Caco-2 (cell line): ENCODE measurements at regions not wholly inside any gene's neighbourhood (a gene's known extent, or its start where the extent isn't known, plus 50 kb on each side); places are given as distances from the start of the nearest gene placed in this dataset.
"Not testable (repeated sequence)": the region's sequence is repeated elsewhere in the genome, so short reads cannot be mapped to it uniquely, and the experiment has no call there.

Source experiments
- BruUV-seq: library from RNA; stranded (reverse); fragments of 400-500 nt; replicated peaks from 2 replicates; lab custom pipeline; 2021; lab: Mats Ljungman, UMichigan
- CTCF ChIA-PET: fragments of 300-600 bp; sonication (Branson Sonifier 250); formaldehyde crosslinking; loops from one replicate; lab custom pipeline; 2022; ENCODE audit warnings: antibody characterized with exemption; lab: Charles Lee
- POLR2A ChIA-PET: fragments of 300-600 bp; sonication (Branson Sonifier 250); formaldehyde crosslinking; loops from one replicate; lab custom pipeline; 2022; ENCODE audit warnings: antibody characterized with exemption; lab: Charles Lee
- DNase-seq, 2 experiments: peaks; one replicate each; pipeline versions ENCODE4 v3.0.0 to v3.0.0-alpha.2; 2020 to 2022
- H3K27me3 ChIP-seq: replicated peaks from 2 replicates; pipeline ENCODE4 v1.6.0; 2011; ENCODE audit warnings: low read length; ENCODE audit not compliant: control insufficient read depth, insufficient read depth
- H3K36me3 ChIP-seq: 2 replicates; pipeline ENCODE4 v1.5.1; 2011; ENCODE audit warnings: low read length; ENCODE audit not compliant: control insufficient read depth, insufficient read depth
- H3K4me1 ChIP-seq: fragments of 250-450 bp; sonication (Bioruptor Pico); 2 replicates; pipeline ENCODE4 v1.5.1; 2020; ENCODE audit warnings: mild to moderate bottlenecking
- H3K4me3 ChIP-seq: 2 replicates; pipeline ENCODE4 v1.5.1; 2011; ENCODE audit warnings: low read depth, mild to moderate bottlenecking, control low read depth, low read length
- H3K9me3 ChIP-seq: fragments of 250-450 bp; sonication (Bioruptor Pico); 2 replicates; pipeline ENCODE4 v1.5.1; 2020; ENCODE audit warnings: mild to moderate bottlenecking, moderate library complexity
- H3K27ac Mint-ChIP-seq: one replicate; pipeline ENCODE4 v1.8.0; 2022; ENCODE audit warnings: mixed read lengths; ENCODE audit not compliant: unreplicated experiment
- H3K27me3 Mint-ChIP-seq: one replicate; pipeline ENCODE4 v1.8.0; 2022; ENCODE audit warnings: mixed read lengths; ENCODE audit not compliant: insufficient read depth, unreplicated experiment
- H3K36me3 Mint-ChIP-seq: one replicate; pipeline ENCODE4 v1.8.0; 2022; ENCODE audit warnings: mild to moderate bottlenecking, mixed read lengths; ENCODE audit not compliant: insufficient read depth, unreplicated experiment
- H3K4me1 Mint-ChIP-seq: one replicate; pipeline ENCODE4 v1.8.0; 2022; ENCODE audit warnings: low read depth, mixed read lengths; ENCODE audit not compliant: unreplicated experiment
- H3K4me3 Mint-ChIP-seq: one replicate; pipeline ENCODE4 v1.8.0; 2022; ENCODE audit warnings: mild to moderate bottlenecking, moderate library complexity, mixed read lengths; ENCODE audit not compliant: unreplicated experiment
- H3K9me3 Mint-ChIP-seq: one replicate; pipeline ENCODE4 v1.8.0; 2022; ENCODE audit warnings: mixed read lengths; ENCODE audit not compliant: unreplicated experiment
- CTCF ChIP-seq, 2 experiments: fragments of 200-600 bp in 1 of 2; IDR thresholded peaks; 1 replicate in 1 of 2; 2 replicates in 1 of 2; pipeline versions ENCODE4 v1.5.1 to v1.8.0; 2011 to 2022; ENCODE audit warnings: antibody characterized with exemption in 1 of 2, control low read depth in 1 of 2, inconsistent platforms in 1 of 2, low read depth in 1 of 2, low read length in 1 of 2, mild to moderate bottlenecking in 1 of 2, moderate library complexity in 1 of 2; ENCODE audit not compliant: insufficient read depth in 1 of 2, severe bottlenecking in 1 of 2, unreplicated experiment in 1 of 2
- intact Hi-C: fragments of 100-400 bp; cut with micrococcal nuclease; formaldehyde crosslinking; loops from one replicate; pipeline ENCODE4 v1.10.0; 2022; ENCODE audit not compliant: unreplicated experiment

- Mint-ChIP-seq H3K4me1 (no peaks in the 10 kb centered on the region), H3K27me3 (no peaks in the 10 kb centered on the region), H3K36me3 (no peaks in the 10 kb centered on the region), H3K27ac (no peak overlapping the region), H3K9me3 (no peaks in the 10 kb centered on the region), H3K4me3 (no peak overlapping the region)
- TF ChIP-seq CTCF (IDR thresholded peaks at IDR 0.05; ENCODE audit: insufficient read depth in 1 of 2, low read depth in 1 of 2, low read length in 1 of 2, severe bottlenecking in 1 of 2, unreplicated experiment in 1 of 2): no peak
- POLR2A ChIA-PET: no interaction called here
- Histone ChIP-seq H3K9me3 (no peaks in the 10 kb centered on the region; the same call in 1 of the 2 replicates), H3K36me3 (no peaks in the 10 kb centered on the region), H3K27me3 (no peaks in the 10 kb centered on the region), H3K4me3 (no peak overlapping the region), H3K4me1 (peaks cover 13% of the 10 kb centered on the region)
- BruUV-seq: no TSS peak
- CTCF ChIA-PET: no interaction called here
- intact Hi-C loops: no loop called here
- DNase-seq: no peak
Observed at GRCh38 chr5:54390539-54391031, 64.9 kb upstream of the HSPB3 start.

- no TSS peak for BruUV-seq
Observed at GRCh38 chr5:54390015-54390414, 65.5 kb upstream of the HSPB3 start.

GRCh38 chr5:54389399-54389798, 66.1 kb upstream of the HSPB3 start:
- BruUV-seq, DNase-seq, H3K27me3 ChIP-seq, H3K4me3 ChIP-seq, H3K9me3 Mint-ChIP-seq, H3K4me3 Mint-ChIP-seq, H3K27ac Mint-ChIP-seq, POLR2A ChIA-PET, H3K4me1 Mint-ChIP-seq, H3K36me3 Mint-ChIP-seq, CTCF ChIA-PET, H3K36me3 ChIP-seq, H3K27me3 Mint-ChIP-seq, intact Hi-C loops, H3K9me3 ChIP-seq: not testable (repeated sequence)
- peaks cover 24% of the 10 kb centered on the region for H3K4me1 ChIP-seq

More at GRCh38 chr5:54390015-54390414, 65.5 kb upstream of the HSPB3 start:
- no peaks in the 10 kb centered on the region for H3K36me3 Mint-ChIP-seq
- DNase-seq: no peak
- no peaks in the 10 kb centered on the region for H3K9me3 Mint-ChIP-seq
- H3K27me3 Mint-ChIP-seq: no peaks in the 10 kb centered on the region
- Histone ChIP-seq H3K27me3 (no peaks in the 10 kb centered on the region), H3K4me1 (peaks cover 18% of the 10 kb centered on the region), H3K9me3 (no peaks in the 10 kb centered on the region; the same call in 1 of the 2 replicates), H3K36me3 (no peaks in the 10 kb centered on the region), H3K4me3 (no peak overlapping the region)
- H3K4me3 Mint-ChIP-seq: no peak overlapping the region
- no peak overlapping the region for H3K27ac Mint-ChIP-seq
- ChIA-PET POLR2A (no interaction called here), CTCF (no interaction called here)
- no peak for TF ChIP-seq CTCF (IDR thresholded peaks at IDR 0.05; ENCODE audit: insufficient read depth in 1 of 2, low read depth in 1 of 2, low read length in 1 of 2, severe bottlenecking in 1 of 2, unreplicated experiment in 1 of 2)
- intact Hi-C loops: no loop called here
- peaks cover 4% of the 10 kb centered on the region for H3K4me1 Mint-ChIP-seq

- Mint-ChIP-seq H3K27ac (no peak overlapping the region), H3K4me3 (no peak overlapping the region), H3K4me1 (peaks cover 16% of the 10 kb centered on the region), H3K36me3 (peaks cover 2% of the 10 kb centered on the region), H3K27me3 (no peaks in the 10 kb centered on the region), H3K9me3 (no peaks in the 10 kb centered on the region)
- no peak for TF ChIP-seq CTCF (IDR thresholded peaks at IDR 0.05; ENCODE audit: insufficient read depth in 1 of 2, low read depth in 1 of 2, low read length in 1 of 2, severe bottlenecking in 1 of 2, unreplicated experiment in 1 of 2)
- Histone ChIP-seq H3K4me3 (no peak overlapping the region), H3K9me3 (no peaks in the 10 kb centered on the region; the same call in 1 of the 2 replicates), H3K36me3 (no peaks in the 10 kb centered on the region), H3K4me1 (peaks cover 30% of the 10 kb centered on the region), H3K27me3 (no peaks in the 10 kb centered on the region)
- ChIA-PET POLR2A (no interaction called here), CTCF (no interaction called here)
- intact Hi-C loops: no loop called here
- DNase-seq: no peak
- BruUV-seq: no TSS peak
Observed at GRCh38 chr5:54388811-54389210, 66.7 kb upstream of the HSPB3 start.
